HEK293 (cell line): ENCODE measurements at regions not wholly inside any gene's neighbourhood (a gene's known extent, or its start where the extent isn't known, plus 50 kb on each side); places are given as distances from the start of the nearest gene placed in this dataset.
A peak's percentile ranks its signal among the peaks of the same experiment; 100 is the strongest.
"Not testable (repeated sequence)": the region's sequence is repeated elsewhere in the genome, so short reads cannot be mapped to it uniquely, and the experiment has no call there.

Source experiments
- CTCF ChIA-PET: fragments of 350-600 bp; formaldehyde crosslinking; extraction: SDS; loops from one replicate; lab custom pipeline; 2021; ENCODE audit warnings: antibody characterized with exemption; lab: Yijun Ruan, JAX
- POLR2A ChIA-PET: fragments of 300-600 bp; formaldehyde crosslinking; extraction: SDS; loops from one replicate; lab custom pipeline; 2020; ENCODE audit warnings: antibody characterized with exemption, inconsistent platforms; lab: Yijun Ruan, JAX
- H3K27ac ChIP-seq: fragments of 200-500 bp; sonication (Bioruptor generic); 2 replicates; pipeline ENCODE4 v1.5.1; 2014; ENCODE audit warnings: low read depth, low read length, control low read depth, inconsistent platforms; ENCODE audit errors: extremely low read depth
- H3K36me3 ChIP-seq, 2 experiments: fragments of 200-500 bp in 1 of 2; sonication (Bioruptor generic) in 1 of 2; 1 replicate in 1 of 2; 2 replicates in 1 of 2; pipeline ENCODE4 v1.5.1; 2014 to 2017; ENCODE audit warnings: inconsistent platforms in 2 of 2, low read length in 2 of 2; ENCODE audit not compliant: control insufficient read depth in 2 of 2, insufficient read depth in 1 of 2
- H3K4me1 ChIP-seq: fragments of 200-500 bp; sonication (Bioruptor generic); 2 replicates; pipeline ENCODE4 v1.5.1; 2014; ENCODE audit warnings: mild to moderate bottlenecking, low read length, inconsistent platforms; ENCODE audit not compliant: control insufficient read depth, insufficient read depth
- H3K4me3 ChIP-seq: 2 replicates; pipeline ENCODE4 v1.5.1; 2011; ENCODE audit warnings: low read depth, mild to moderate bottlenecking, control low read depth, low read length, moderate library complexity
- H3K9me3 ChIP-seq: fragments of 200-500 bp; sonication (Bioruptor generic); 2 replicates; pipeline ENCODE4 v1.5.1; 2014; ENCODE audit warnings: low read depth, low read length, inconsistent platforms; ENCODE audit not compliant: control insufficient read depth, insufficient read depth
- EGR2 ChIP-seq: fragments of 450-650 bp; formaldehyde crosslinking; IDR thresholded peaks from 2 replicates; pipeline ENCODE4 v1.5.1; 2016; ENCODE audit warnings: low read depth, missing biosample characterization, missing genetic modification characterization
- KLF1 ChIP-seq: fragments of 450-650 bp; formaldehyde crosslinking; IDR thresholded peaks from 2 replicates; pipeline ENCODE4 v1.5.1; 2016; ENCODE audit warnings: missing biosample characterization, missing genetic modification characterization
- PRDM1 ChIP-seq: fragments of 450-650 bp; formaldehyde crosslinking; IDR thresholded peaks from 2 replicates; pipeline ENCODE4; 2016; ENCODE audit warnings: missing biosample characterization, missing genetic modification characterization
- TRIM28 ChIP-seq: IDR thresholded peaks from 2 replicates; pipeline ENCODE4 v1.6.1; 2011; ENCODE audit warnings: low read length, control low read depth, borderline replicate concordance
- ZFHX2 ChIP-seq: fragments of 450-650 bp; formaldehyde crosslinking; conservative IDR thresholded peaks from 2 replicates; pipeline ENCODE4 v1.5.1; 2016; ENCODE audit warnings: missing biosample characterization, missing genetic modification characterization
- TF ChIP-seq, protein P1 (sequence below): fragments of 450-650 bp; formaldehyde crosslinking; IDR thresholded peaks from 2 replicates; pipeline ENCODE4 v1.5.1; 2016; ENCODE audit warnings: missing biosample characterization, missing genetic modification characterization

DNA sequence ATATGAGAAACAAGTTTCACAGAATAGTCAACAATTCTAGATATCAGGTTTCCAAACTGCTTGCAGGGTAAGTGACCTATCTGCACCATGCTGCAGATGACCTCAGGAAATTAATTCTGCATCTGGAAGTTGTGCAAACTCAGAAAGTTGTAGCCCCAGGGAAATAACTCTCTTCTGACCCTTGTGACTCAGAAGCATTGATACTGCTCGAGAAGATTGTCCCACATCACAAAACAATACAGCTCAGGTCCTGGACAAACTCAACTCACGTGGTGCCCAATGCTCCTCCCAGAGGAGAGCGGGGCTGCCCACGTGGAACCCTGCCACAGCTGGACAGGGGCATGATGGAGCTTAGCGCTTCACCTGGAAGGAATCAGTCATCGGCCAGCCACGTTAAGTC is 221.9 kb upstream of the LRRC61 start:
- H3K36me3 ChIP-seq, CTCF ChIA-PET, H3K4me1 ChIP-seq, H3K27ac ChIP-seq, H3K4me3 ChIP-seq, POLR2A ChIA-PET, H3K9me3 ChIP-seq: not testable (repeated sequence)
- TF ChIP-seq TRIM28: peak; percentile 33; the same call in 1 of the 2 replicates
- TF ChIP-seq, protein P1, sequence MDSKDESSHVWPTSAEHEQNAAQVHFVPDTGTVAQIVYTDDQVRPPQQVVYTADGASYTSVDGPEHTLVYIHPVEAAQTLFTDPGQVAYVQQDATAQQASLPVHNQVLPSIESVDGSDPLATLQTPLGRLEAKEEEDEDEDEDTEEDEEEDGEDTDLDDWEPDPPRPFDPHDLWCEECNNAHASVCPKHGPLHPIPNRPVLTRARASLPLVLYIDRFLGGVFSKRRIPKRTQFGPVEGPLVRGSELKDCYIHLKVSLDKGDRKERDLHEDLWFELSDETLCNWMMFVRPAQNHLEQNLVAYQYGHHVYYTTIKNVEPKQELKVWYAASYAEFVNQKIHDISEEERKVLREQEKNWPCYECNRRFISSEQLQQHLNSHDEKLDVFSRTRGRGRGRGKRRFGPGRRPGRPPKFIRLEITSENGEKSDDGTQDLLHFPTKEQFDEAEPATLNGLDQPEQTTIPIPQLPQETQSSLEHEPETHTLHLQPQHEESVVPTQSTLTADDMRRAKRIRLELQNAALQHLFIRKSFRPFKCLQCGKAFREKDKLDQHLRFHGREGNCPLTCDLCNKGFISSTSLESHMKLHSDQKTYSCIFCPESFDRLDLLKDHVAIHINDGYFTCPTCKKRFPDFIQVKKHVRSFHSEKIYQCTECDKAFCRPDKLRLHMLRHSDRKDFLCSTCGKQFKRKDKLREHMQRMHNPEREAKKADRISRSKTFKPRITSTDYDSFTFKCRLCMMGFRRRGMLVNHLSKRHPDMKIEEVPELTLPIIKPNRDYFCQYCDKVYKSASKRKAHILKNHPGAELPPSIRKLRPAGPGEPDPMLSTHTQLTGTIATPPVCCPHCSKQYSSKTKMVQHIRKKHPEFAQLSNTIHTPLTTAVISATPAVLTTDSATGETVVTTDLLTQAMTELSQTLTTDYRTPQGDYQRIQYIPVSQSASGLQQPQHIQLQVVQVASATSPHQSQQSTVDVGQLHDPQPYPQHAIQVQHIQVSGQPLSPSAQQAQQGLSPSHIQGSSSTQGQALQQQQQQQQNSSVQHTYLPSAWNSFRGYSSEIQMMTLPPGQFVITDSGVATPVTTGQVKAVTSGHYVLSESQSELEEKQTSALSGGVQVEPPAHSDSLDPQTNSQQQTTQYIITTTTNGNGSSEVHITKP: 0 out of 2 replicates have a peak, but pooled peaks have one; percentile 19

- POLR2A ChIA-PET, CTCF ChIA-PET, H3K9me3 ChIP-seq, H3K4me1 ChIP-seq, H3K27ac ChIP-seq, H3K36me3 ChIP-seq, H3K4me3 ChIP-seq: not testable (repeated sequence)
These were observed 215.9 kb upstream of the LRRC61 start for GRCh38 chr7:150107283-150107682.

GRCh38 chr7:150110375-150110820 is 212.8 kb upstream of the LRRC61 start:
- H3K9me3 ChIP-seq, CTCF ChIA-PET, H3K4me3 ChIP-seq, H3K36me3 ChIP-seq, H3K27ac ChIP-seq, H3K4me1 ChIP-seq, POLR2A ChIA-PET: not testable (repeated sequence)

DNA sequence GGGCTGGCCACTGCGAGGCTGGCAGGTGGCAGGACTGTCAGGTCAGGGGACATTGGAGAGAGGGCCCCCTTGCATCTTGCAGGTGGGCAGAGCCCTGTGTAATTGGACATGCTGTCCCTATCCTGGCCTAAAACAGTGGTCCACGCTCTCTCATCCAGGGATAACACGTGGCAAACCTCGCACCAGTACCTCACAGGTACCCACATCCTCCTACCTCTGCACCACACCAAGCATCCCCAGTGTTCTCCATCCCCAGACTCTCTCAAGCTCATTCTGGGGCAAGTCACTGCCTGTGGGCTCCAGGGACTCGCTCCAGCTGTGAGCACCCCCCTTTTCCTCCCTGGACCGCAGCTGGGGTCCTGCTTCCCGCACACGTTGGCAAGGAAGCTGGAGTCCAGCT is 212.3 kb upstream of the LRRC61 start:
- H3K4me1 ChIP-seq, H3K4me3 ChIP-seq, CTCF ChIA-PET, H3K9me3 ChIP-seq, H3K27ac ChIP-seq, POLR2A ChIA-PET, H3K36me3 ChIP-seq: not testable (repeated sequence)

DNA sequence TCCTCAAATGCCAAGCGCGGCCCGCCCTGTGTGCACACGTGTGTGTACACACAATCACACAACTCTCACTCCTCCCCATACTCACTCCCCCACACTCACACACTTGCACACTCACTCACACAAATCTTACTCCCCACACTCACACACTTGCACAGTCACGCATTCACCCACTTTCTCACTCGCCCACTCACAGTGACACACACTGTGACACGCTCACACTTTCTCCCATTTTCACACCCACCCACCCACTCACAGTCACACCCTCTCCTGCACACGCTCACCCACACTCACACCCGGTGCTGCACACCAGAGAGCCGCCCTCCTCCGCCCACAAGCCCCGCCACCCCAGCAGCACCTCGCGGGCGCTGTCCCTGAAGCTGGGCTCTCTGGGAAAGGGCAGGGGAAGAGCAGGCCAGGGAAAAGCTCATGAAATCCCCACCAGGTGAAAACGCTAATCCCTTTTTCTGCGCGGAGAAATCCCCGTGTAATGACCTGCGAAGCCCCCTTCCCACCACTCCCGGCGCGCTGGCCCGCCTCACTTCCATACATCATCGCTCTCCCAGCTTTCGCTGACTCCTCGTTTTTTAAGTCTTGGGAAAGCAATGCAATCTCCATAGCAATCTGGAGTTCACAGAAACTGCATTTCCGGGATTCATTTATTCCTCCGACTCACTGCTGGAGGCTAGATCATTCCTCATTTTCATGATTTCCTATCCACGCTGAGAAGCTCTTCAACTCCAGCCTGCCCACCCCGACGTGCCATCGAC is 211.6 kb upstream of the LRRC61 start:
- POLR2A ChIA-PET, H3K4me3 ChIP-seq, H3K9me3 ChIP-seq, H3K27ac ChIP-seq, CTCF ChIA-PET, H3K4me1 ChIP-seq, H3K36me3 ChIP-seq: not testable (repeated sequence)
- TF ChIP-seq ZFHX2 (tag by site-specific recombination) (peak; percentile 98), EGR2 (tag by site-specific recombination) (peak; percentile 95), KLF1 (tag by site-specific recombination) (0 out of 2 replicates have a peak, but pooled peaks have one; percentile 16), PRDM1 (tag by site-specific recombination) (0 out of 2 replicates have a peak, but pooled peaks have one; percentile 48)

DNA sequence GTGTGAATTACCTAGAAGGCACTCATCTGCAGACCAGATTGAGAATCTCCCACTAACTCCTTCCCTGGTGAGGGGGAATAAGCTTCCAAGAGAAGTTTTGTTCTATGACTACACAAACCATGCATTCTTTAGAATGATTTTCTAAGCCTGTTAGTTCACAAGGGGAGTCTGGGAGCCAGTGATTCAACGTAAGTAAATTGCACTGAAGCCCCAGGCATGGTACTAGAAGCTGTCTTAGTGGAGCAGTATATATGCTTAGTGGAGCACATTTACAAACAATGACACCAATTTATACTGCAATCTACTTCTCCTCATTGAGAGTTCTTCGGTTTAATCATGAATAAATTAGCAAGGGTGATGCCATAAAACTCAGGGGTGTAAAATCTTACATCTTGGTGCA is 209.9 kb upstream of the LRRC61 start:
- H3K36me3 ChIP-seq, CTCF ChIA-PET, H3K4me3 ChIP-seq, H3K9me3 ChIP-seq, POLR2A ChIA-PET, H3K27ac ChIP-seq, H3K4me1 ChIP-seq: not testable (repeated sequence)

- H3K4me1 ChIP-seq, CTCF ChIA-PET, POLR2A ChIA-PET, H3K27ac ChIP-seq, H3K36me3 ChIP-seq, H3K4me3 ChIP-seq, H3K9me3 ChIP-seq: not testable (repeated sequence)
These were observed 208.6 kb upstream of the LRRC61 start for GRCh38 chr7:150114591-150114990.

DNA sequence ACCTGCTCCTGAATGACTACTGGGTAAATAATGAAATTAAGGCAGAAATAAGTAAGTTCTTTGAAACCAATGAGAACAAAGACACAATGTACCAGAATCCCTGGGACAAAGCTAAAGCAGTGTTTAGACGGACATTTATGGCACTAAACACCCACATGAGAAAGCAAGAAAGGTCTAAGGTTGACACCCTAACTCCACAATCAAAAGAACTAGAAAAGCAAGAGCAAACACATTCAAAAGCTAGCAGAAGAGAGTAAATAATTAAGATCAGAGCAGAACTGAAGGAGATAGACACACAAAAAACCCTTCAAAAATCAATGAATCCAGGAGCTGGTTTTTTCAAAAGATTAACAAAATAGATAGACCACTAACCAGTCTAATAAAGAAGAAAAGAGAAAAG is 203.2 kb upstream of the LRRC61 start:
- H3K9me3 ChIP-seq, H3K27ac ChIP-seq, CTCF ChIA-PET, H3K4me1 ChIP-seq, H3K4me3 ChIP-seq, POLR2A ChIA-PET, H3K36me3 ChIP-seq: not testable (repeated sequence)

DNA sequence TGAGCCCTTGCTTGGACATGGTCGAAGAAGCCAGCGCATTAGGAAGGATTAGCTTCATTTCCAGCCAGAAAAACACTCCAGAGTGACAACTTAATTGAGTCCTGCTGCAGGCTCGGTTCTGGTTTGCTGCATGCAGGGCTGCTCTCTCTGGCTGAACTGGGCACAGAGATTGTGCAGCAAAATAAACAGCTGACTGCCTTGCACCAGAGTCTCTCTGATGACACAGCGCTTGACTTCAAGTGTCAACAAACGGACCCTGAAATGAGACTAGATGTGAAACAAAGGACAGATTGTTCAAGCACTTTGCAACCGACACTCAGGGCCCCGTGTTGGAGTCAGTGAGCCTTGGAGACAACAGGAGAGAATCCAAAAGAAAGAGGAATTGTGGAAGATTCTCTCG is 197.3 kb upstream of the LRRC61 start:
- POLR2A ChIA-PET, H3K4me1 ChIP-seq, CTCF ChIA-PET, H3K4me3 ChIP-seq, H3K36me3 ChIP-seq, H3K27ac ChIP-seq, H3K9me3 ChIP-seq: not testable (repeated sequence)
